Testis (tissue), 2 donors: ENCODE measurements at regions not wholly inside any gene's neighbourhood (a gene's known extent, or its start where the extent isn't known, plus 50 kb on each side); places are given as distances from the start of the nearest gene placed in this dataset.

ENCODE experiments used
- DNase-seq: peaks from one replicate; pipeline ENCODE4 v3.0.0-alpha.2; 2019
- H3K27ac ChIP-seq, 2 donors: fragments of 200-600 bp; sonication (generic); one replicate each; pipeline ENCODE4 v1.5.1; 2019
- H3K27me3 ChIP-seq: fragments of 200-600 bp; sonication (generic); one replicate; pipeline ENCODE4 v1.5.1; 2019
- H3K36me3 ChIP-seq: fragments of 200-600 bp; sonication (generic); one replicate; pipeline ENCODE4 v1.5.1; 2017; ENCODE audit warnings: low read depth; ENCODE audit errors: missing control alignments
- H3K4me1 ChIP-seq: fragments of 200-600 bp; sonication (generic); one replicate; pipeline ENCODE4 v1.5.1; 2019
- H3K4me3 ChIP-seq, 2 donors: fragments of 200-600 bp; sonication (generic); one replicate each; pipeline ENCODE4 v1.5.1; 2017 to 2019
- H3K9me3 ChIP-seq: fragments of 200-600 bp; sonication (generic); one replicate; pipeline ENCODE4 v1.5.1; 2017
- POLR2A ChIP-seq: fragments of 450-650 bp; IDR thresholded peaks from one replicate; pipeline ENCODE4 v1.6.1; 2017; ENCODE audit warnings: antibody characterized with exemption, mild to moderate bottlenecking, moderate library complexity
- WGBS, 2 donors: methylation state at CpG; one replicate each; pipeline ENCODE4 v1.1.5; 2018; 5-methylcytosine and 5-hydroxymethylcytosine counted together
- intact Hi-C: fragments of 100-400 bp; cut with DNase I; formaldehyde crosslinking; loops from one replicate; pipeline ENCODE4 v1.15.1; 2023; ENCODE audit warnings: low total_unique reads
- TF ChIP-seq, protein P1 (sequence below), 3 experiments: fragments of 450-650 bp in 2 of 3; fragments of 200-600 bp in 1 of 3; sonication (generic) in 1 of 3; IDR thresholded peaks; one replicate each; pipeline ENCODE4 v1.5.1; 2016 to 2019; ENCODE audit warnings: antibody characterized with exemption in 3 of 3, mild to moderate bottlenecking in 2 of 3, moderate library complexity in 1 of 3

DNA sequence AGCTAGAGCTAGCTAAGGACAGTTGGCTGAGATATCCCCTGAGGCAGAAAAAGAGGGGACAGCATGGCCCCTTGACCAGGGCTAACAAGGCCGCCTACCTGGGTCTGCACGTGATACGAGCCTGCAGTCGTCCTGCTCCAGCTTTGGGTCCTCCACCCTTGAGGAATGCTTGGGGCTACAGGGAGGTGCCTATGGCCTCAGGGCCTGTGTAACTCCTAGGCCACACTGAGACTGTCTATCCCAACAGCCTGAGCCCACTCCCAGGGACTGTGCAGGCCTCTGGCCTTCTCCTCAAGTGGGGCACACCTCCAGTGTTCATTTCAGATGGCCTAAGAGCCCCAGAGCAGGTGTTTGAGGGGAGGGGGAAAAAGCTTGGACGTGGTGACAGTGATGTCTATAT, 136.7 kb upstream of the SATB2 start:
- intact Hi-C loops = no loop called here
- no peak for TF ChIP-seq POLR2A
- TF ChIP-seq, protein P1, sequence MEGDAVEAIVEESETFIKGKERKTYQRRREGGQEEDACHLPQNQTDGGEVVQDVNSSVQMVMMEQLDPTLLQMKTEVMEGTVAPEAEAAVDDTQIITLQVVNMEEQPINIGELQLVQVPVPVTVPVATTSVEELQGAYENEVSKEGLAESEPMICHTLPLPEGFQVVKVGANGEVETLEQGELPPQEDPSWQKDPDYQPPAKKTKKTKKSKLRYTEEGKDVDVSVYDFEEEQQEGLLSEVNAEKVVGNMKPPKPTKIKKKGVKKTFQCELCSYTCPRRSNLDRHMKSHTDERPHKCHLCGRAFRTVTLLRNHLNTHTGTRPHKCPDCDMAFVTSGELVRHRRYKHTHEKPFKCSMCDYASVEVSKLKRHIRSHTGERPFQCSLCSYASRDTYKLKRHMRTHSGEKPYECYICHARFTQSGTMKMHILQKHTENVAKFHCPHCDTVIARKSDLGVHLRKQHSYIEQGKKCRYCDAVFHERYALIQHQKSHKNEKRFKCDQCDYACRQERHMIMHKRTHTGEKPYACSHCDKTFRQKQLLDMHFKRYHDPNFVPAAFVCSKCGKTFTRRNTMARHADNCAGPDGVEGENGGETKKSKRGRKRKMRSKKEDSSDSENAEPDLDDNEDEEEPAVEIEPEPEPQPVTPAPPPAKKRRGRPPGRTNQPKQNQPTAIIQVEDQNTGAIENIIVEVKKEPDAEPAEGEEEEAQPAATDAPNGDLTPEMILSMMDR (IDR thresholded peaks at IDR 0.05) = no peak
- Histone ChIP-seq H3K9me3 (no peaks in the 10 kb centered on the region), H3K4me3 (no peak overlapping the region), H3K27ac (no peak overlapping the region), H3K27me3 (no peaks in the 10 kb centered on the region), H3K4me1 (no peaks in the 10 kb centered on the region), H3K36me3 (no peaks in the 10 kb centered on the region)
- 97 to 100% methylated on average over 4 of the region's 5 CpGs for WGBS, 2 donors
- no peak for DNase-seq

DNA sequence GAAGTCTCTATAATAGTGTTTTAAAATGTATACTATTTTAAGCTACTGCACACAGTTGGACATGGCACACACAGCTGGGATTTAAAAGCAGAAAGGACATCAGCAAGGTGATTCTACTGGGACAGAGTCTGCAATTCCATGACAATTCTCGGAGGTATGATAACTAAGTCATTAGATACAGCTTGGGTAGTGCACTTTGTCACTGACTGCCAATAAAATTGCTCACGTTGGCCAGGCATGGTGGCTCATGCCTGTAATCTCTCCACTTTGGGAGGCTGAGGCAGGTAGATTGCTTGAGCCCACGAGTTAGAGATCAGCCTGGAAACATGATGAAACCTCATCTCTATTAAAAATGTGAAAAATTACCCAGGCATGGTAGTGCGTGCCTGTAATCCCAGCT, 134.1 kb upstream of the SATB2 start:
- Histone ChIP-seq H3K9me3 (no peaks in the 10 kb centered on the region), H3K27me3 (no peaks in the 10 kb centered on the region), H3K36me3 (no peaks in the 10 kb centered on the region), H3K4me3 (no peak overlapping the region), H3K27ac (no peak overlapping the region), H3K4me1 (no peaks in the 10 kb centered on the region)
- TF ChIP-seq POLR2A = no peak
- TF ChIP-seq, protein P1 (IDR thresholded peaks at IDR 0.05) = no peak
- intact Hi-C loops = no loop called here
- 82 to 93% methylated on average over 4 of the region's 4 CpGs for WGBS, 2 donors
- DNase-seq = no peak

DNA sequence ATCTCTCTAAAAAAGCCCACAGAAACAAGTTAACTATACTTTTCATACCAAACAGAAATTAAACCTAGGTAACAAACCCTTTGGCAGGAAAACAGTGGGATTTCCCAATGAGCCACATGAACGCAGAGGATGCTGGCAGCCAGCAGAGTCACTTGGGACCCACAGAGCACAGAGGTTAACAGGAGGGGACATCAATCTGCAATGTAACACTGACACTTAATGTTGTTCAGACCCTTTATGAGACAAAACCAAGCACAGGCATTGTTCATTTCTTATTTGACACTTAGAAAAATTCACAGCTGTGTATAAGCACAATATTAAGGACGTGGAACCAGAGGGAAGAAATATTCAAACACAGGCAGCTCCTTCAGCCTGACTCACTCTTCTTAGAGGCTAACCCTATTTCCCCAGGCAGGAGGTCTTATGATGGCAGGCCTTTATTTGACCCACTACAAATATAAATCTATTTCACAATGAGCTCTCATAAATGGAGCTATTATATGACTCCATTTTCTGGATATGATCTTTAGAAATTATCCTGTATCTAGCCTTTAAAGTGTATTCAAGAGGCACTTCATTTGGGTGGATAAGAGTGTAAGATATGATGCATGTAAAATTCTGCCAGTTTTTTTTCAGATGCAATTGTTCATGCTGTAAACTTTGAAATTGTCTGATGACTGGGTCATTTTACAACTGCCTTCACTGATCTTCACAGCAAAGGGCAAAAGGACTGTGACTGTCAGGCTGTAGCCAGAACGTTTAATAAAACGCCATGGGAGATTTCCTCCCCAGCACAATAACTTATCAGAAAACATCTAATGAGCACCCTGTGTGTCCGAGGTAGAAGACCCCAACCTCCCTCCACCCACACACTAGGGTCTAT, 132.8 kb upstream of the SATB2 start:
- no peak for DNase-seq
- Histone ChIP-seq H3K27ac (no peak overlapping the region), H3K4me3 (no peak overlapping the region), H3K9me3 (no peaks in the 10 kb centered on the region), H3K27me3 (no peaks in the 10 kb centered on the region), H3K4me1 (no peaks in the 10 kb centered on the region), H3K36me3 (no peaks in the 10 kb centered on the region)
- TF ChIP-seq, protein P1 (IDR thresholded peaks at IDR 0.05) = no peak
- TF ChIP-seq POLR2A = no peak
- WGBS, 2 donors = 57 to 66% methylated on average over 5 of the region's 5 CpGs
- intact Hi-C loops = no loop called here

DNA sequence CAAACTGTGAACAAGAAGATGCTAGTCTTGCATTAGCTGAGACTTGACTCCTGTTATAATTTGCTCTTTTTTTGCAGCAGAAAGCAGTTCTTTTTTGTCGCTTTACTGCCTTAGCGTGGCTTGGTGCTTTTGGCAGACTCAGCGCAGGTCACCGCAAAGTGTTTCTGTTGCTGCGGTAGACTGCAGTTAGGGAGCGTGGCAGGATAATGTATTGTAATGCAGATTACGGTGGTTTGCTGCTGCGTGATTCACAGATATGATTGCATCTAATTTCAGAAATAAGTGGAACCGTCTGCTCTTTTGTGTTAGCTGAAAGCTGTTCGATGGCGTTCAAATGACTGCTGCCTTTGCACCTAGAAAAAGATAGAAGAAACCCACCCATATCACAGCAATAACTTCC, 131.6 kb upstream of the SATB2 start:
- H3K4me3 ChIP-seq = no peak overlapping the region
- H3K4me1 ChIP-seq = no peaks in the 10 kb centered on the region
- 53 to 63% methylated on average over 11 of the region's 11 CpGs for WGBS, 2 donors
- no peak for TF ChIP-seq POLR2A
- TF ChIP-seq, protein P1 (IDR thresholded peaks at IDR 0.05) = no peak
- H3K27ac ChIP-seq = no peak overlapping the region
- intact Hi-C loops = no loop called here
- H3K36me3 ChIP-seq = no peaks in the 10 kb centered on the region
- H3K27me3 ChIP-seq = no peaks in the 10 kb centered on the region
- no peak for DNase-seq
- no peaks in the 10 kb centered on the region for H3K9me3 ChIP-seq

- H3K27me3 ChIP-seq = no peaks in the 10 kb centered on the region
- DNase-seq = no peak
- H3K4me3 ChIP-seq = no peak overlapping the region
- WGBS, 2 donors = 93 to 96% methylated on average over 3 of the region's 3 CpGs
- no peaks in the 10 kb centered on the region for H3K4me1 ChIP-seq
- intact Hi-C loops = no loop called here
- TF ChIP-seq POLR2A = no peak
- TF ChIP-seq, protein P1 (IDR thresholded peaks at IDR 0.05) = no peak
- H3K27ac ChIP-seq = no peak overlapping the region
- H3K36me3 ChIP-seq = no peaks in the 10 kb centered on the region
- H3K9me3 ChIP-seq = no peaks in the 10 kb centered on the region
Observed at GRCh38 chr2:199588054-199588453, 130.3 kb upstream of the SATB2 start.
